GM12891 (cell line): ENCODE measurements at regions not wholly inside any gene's neighbourhood (a gene's known extent, or its start where the extent isn't known, plus 50 kb on each side); places are given as distances from the start of the nearest gene placed in this dataset.

Experiments
- POLR2A ChIP-seq: IDR thresholded peaks from 2 replicates; pipeline ENCODE4 v1.6.1; 2011; ENCODE audit warnings: low read depth, low read length, control low read depth
- POLR2AphosphoS5 ChIP-seq: IDR thresholded peaks from 2 replicates; pipeline ENCODE4 v1.6.1; 2011; ENCODE audit warnings: low read depth, low read length, control low read depth
- SPI1 ChIP-seq: IDR thresholded peaks from 2 replicates; pipeline ENCODE4 v1.6.1; 2011; ENCODE audit warnings: low read depth, low read length, control low read depth

DNA sequence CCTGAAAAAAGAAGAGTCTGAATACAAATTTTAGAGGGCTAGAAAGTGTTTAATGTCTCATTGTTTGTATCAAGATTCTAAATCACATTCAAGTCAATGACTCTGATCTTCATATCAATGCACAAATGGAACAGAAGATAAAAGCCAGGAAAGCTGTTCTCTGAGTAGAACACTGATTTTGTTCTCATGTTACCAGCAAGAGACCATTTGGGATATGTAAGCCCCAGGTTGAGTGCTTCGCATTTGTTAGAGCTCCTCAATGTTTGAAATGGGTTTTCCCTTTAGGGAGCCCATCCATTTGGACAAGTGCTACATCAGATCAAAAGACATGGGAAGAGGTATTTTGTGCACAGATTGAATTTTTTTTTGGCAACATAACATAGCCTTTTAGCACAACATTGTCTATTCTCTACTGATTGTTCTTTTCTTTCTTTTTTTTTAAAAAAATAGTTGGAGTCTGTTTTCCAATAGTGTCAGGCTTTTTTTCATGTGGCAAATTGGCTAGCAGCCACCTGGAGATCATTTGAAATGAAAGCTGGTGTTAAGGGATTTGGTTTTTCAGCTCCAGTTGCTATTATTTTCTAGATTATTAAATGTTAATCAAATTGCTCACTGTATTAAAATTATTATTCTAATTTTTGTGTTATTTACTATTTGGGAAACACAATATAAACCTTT is 74.5 kb upstream of the ZPLD1 start:
- TF ChIP-seq POLR2A, result no peak
- no peak for TF ChIP-seq SPI1
- TF ChIP-seq POLR2AphosphoS5, result no peak
